H1 (cell line): ENCODE measurements at regions not wholly inside any gene's neighbourhood (a gene's known extent, or its start where the extent isn't known, plus 50 kb on each side); places are given as distances from the start of the nearest gene placed in this dataset.

Experiments
- CTCF ChIA-PET: fragments of 300-600 bp; sonication (Branson Sonifier 250); formaldehyde crosslinking; loops from one replicate; lab custom pipeline; 2021; ENCODE audit not compliant: partially characterized antibody; lab: Charles Lee
- POLR2A ChIA-PET: fragments of 300-600 bp; sonication (Branson Sonifier 250); formaldehyde crosslinking; loops from one replicate; lab custom pipeline; 2021; ENCODE audit warnings: inconsistent platforms; ENCODE audit not compliant: partially characterized antibody; lab: Charles Lee
- DNase-seq, 2 experiments: peaks; one replicate each; pipeline versions ENCODE4 v3.0.0 to v3.0.0-alpha.2; 2010 to 2022; ENCODE audit warnings: low spot score in 2 of 2, low read depth in 1 of 2, mixed read lengths in 1 of 2
- FAIRE-seq: peaks from 2 replicates; lab custom pipeline; 2011; peaks lifted over from hg19 to GRCh38; lab: Jason Lieb, UNC
- H2AFZ ChIP-seq: 2 replicates; pipeline ENCODE4 v1.8.1; 2012; ENCODE audit warnings: low read length, inconsistent platforms
- H2AK5ac ChIP-seq: 2 replicates; pipeline ENCODE4 v1.6.1; 2013; ENCODE audit warnings: low read depth, low read length
- H2BK120ac ChIP-seq: replicated peaks from 2 replicates; pipeline ENCODE3; 2013; ENCODE audit warnings: low read depth, low read length, inconsistent platforms
- H2BK12ac ChIP-seq: 2 replicates; pipeline ENCODE4 v1.6.1; 2013; ENCODE audit warnings: low read depth, low read length
- H2BK15ac ChIP-seq: 2 replicates; pipeline ENCODE4 v1.6.1; 2013; ENCODE audit warnings: low read length
- H2BK20ac ChIP-seq: 2 replicates; pipeline ENCODE4 v1.6.1; 2013; ENCODE audit warnings: low read length
- H2BK5ac ChIP-seq: 2 replicates; pipeline ENCODE4 v1.6.1; 2013; ENCODE audit warnings: low read depth, low read length
- H3K14ac ChIP-seq: 2 replicates; pipeline ENCODE4 v1.6.1; 2013; ENCODE audit warnings: inconsistent platforms; ENCODE audit not compliant: insufficient read length
- H3K18ac ChIP-seq: 2 replicates; pipeline ENCODE4 v1.6.1; 2013; ENCODE audit warnings: low read length; ENCODE audit errors: extremely low read depth
- H3K23ac ChIP-seq: 2 replicates; pipeline ENCODE4 v1.6.1; 2013; ENCODE audit warnings: inconsistent platforms; ENCODE audit not compliant: insufficient read length
- H3K23me2 ChIP-seq: 2 replicates; pipeline ENCODE4 v1.6.1; 2013; ENCODE audit warnings: low read depth, low read length
- H3K27ac ChIP-seq: 2 replicates; pipeline ENCODE4 v1.6.1; 2011; ENCODE audit warnings: low read depth, low read length, inconsistent platforms
- H3K27me3 ChIP-seq, 4 experiments: replicated peaks in 1 of 4; 1 replicate in 1 of 4; 2 replicates in 3 of 4; pipeline versions ENCODE4 v1.6.1 to v1.8.1; 2011 to 2013; ENCODE audit warnings: low read length in 3 of 4, mild to moderate bottlenecking in 3 of 4, inconsistent platforms in 2 of 4, mixed read lengths in 2 of 4, moderate library complexity in 1 of 4; ENCODE audit not compliant: control insufficient read depth in 3 of 4, insufficient read depth in 3 of 4; ENCODE audit errors: extremely low read depth in 1 of 4
- H3K36me3 ChIP-seq, 4 experiments: 2 replicates each; pipeline versions ENCODE4 v1.6.1 to v1.8.1; 2011 to 2013; ENCODE audit warnings: mild to moderate bottlenecking in 4 of 4, low read length in 3 of 4, moderate library complexity in 2 of 4, control low read depth in 1 of 4, inconsistent platforms in 1 of 4; ENCODE audit not compliant: insufficient read depth in 4 of 4, control insufficient read depth in 2 of 4
- H3K4ac ChIP-seq: replicated peaks from 2 replicates; pipeline ENCODE3; 2013; ENCODE audit warnings: low read length, low read depth, mixed read lengths, inconsistent platforms; ENCODE audit not compliant: insufficient read length
- H3K4me1 ChIP-seq, 4 experiments: replicated peaks in 1 of 4; 1 replicate in 1 of 4; 2 replicates in 3 of 4; pipeline versions ENCODE4 v1.6.1 to v1.8.1; 2011 to 2013; ENCODE audit warnings: low read length in 3 of 4, inconsistent platforms in 2 of 4, mixed read lengths in 1 of 4; ENCODE audit not compliant: insufficient read depth in 4 of 4, control insufficient read depth in 3 of 4
- H3K4me2 ChIP-seq, 2 experiments: 2 replicates each; pipeline versions ENCODE4 v1.6.1 to v1.8.1; 2011 to 2013; ENCODE audit warnings: low read depth in 2 of 2, low read length in 2 of 2, control low read depth in 1 of 2, inconsistent platforms in 1 of 2, mild to moderate bottlenecking in 1 of 2; ENCODE audit not compliant: insufficient read depth in 1 of 2
- H3K4me3 ChIP-seq, 4 experiments: fragments of 200-600, 300-600 bp in 1 of 4; sonication (generic), shearing (Covaris generic), sonication (Bioruptor Twin) in 1 of 4; 2 replicates each; pipeline versions ENCODE4 v1.5.1 to v1.8.1; 2011 to 2016; ENCODE audit warnings: low read length in 4 of 4, low read depth in 3 of 4, control low read depth in 2 of 4, inconsistent platforms in 2 of 4, mild to moderate bottlenecking in 2 of 4, mixed read lengths in 1 of 4, moderate library complexity in 1 of 4; ENCODE audit not compliant: insufficient read depth in 2 of 4; ENCODE audit errors: extremely low read depth in 1 of 4
- H3K56ac ChIP-seq: replicated peaks from 2 replicates; pipeline ENCODE3; 2013; ENCODE audit warnings: low read depth, mild to moderate bottlenecking, mixed read lengths, low read length, inconsistent platforms; ENCODE audit not compliant: insufficient read length
- H3K79me1 ChIP-seq: 2 replicates; pipeline ENCODE4 v1.6.1; 2013; ENCODE audit warnings: low read depth, low read length, control low read depth
- H3K79me2 ChIP-seq, 2 experiments: 2 replicates each; pipeline versions ENCODE4 v1.6.1 to v1.8.1; 2012 to 2013; ENCODE audit warnings: low read length in 2 of 2, mild to moderate bottlenecking in 2 of 2, inconsistent platforms in 1 of 2; ENCODE audit not compliant: insufficient read depth in 2 of 2, control insufficient read depth in 1 of 2
- H3K9ac ChIP-seq, 4 experiments: replicated peaks in 1 of 4; 1 replicate in 1 of 4; 2 replicates in 3 of 4; pipeline versions ENCODE4 v1.6.1 to v1.8.1; 2011 to 2013; ENCODE audit warnings: low read depth in 3 of 4, low read length in 3 of 4, control low read depth in 2 of 4, mild to moderate bottlenecking in 2 of 4, moderate library complexity in 2 of 4, inconsistent platforms in 1 of 4; ENCODE audit errors: extremely low read depth in 1 of 4
- H3K9me3 ChIP-seq, 2 experiments: 2 replicates each; pipeline versions ENCODE4 v1.6.1 to v1.8.1; 2012 to 2013; ENCODE audit warnings: mild to moderate bottlenecking in 2 of 2, moderate library complexity in 2 of 2, control low read depth in 1 of 2, inconsistent platforms in 1 of 2, low read depth in 1 of 2, low read length in 1 of 2, mixed read lengths in 1 of 2; ENCODE audit not compliant: insufficient read depth in 2 of 2
- H4K20me1 ChIP-seq, 2 experiments: replicated peaks in 1 of 2; 2 replicates each; pipeline versions ENCODE3 to v1.8.1; 2011 to 2013; ENCODE audit warnings: inconsistent platforms in 2 of 2, low read length in 2 of 2, mild to moderate bottlenecking in 1 of 2; ENCODE audit not compliant: insufficient read depth in 2 of 2, control insufficient read depth in 1 of 2
- H4K5ac ChIP-seq: 2 replicates; pipeline ENCODE4 v1.6.1; 2013; ENCODE audit warnings: low read length, low read depth, mixed read lengths, inconsistent platforms; ENCODE audit not compliant: insufficient read length
- H4K8ac ChIP-seq: 2 replicates; pipeline ENCODE4 v1.8.0; 2013; ENCODE audit warnings: mild to moderate bottlenecking, moderate library complexity, low read length, inconsistent platforms; ENCODE audit not compliant: insufficient read depth; ENCODE audit errors: extremely low read depth
- H4K91ac ChIP-seq: replicated peaks from 2 replicates; pipeline ENCODE3; 2013; ENCODE audit warnings: low read length, mixed read lengths, inconsistent platforms; ENCODE audit not compliant: insufficient read length
- CBX5 ChIP-seq: fragments of 300-800, 300-1000 bp; sonication (generic); IDR thresholded peaks from 2 replicates; pipeline ENCODE4 v1.7.1; 2016; ENCODE audit warnings: antibody characterized with exemption, low read length, low read depth
- EGR1 ChIP-seq: IDR thresholded peaks from 2 replicates; pipeline ENCODE4 v1.6.1; 2011; ENCODE audit warnings: low read depth, low read length, borderline replicate concordance
- GTF2F1 ChIP-seq: IDR thresholded peaks from 2 replicates; pipeline ENCODE4 v1.6.1; 2012; ENCODE audit warnings: low read depth, low read length, improper control_type of control experiment, borderline replicate concordance
- HDAC2 ChIP-seq, 2 experiments: fragments of 300-600 bp in 1 of 2; sonication (generic) in 1 of 2; IDR thresholded peaks; 2 replicates each; pipeline ENCODE4 v1.6.1; 2011 to 2012; ENCODE audit warnings: low read depth in 2 of 2, low read length in 2 of 2, mild to moderate bottlenecking in 2 of 2, moderate library complexity in 2 of 2, borderline replicate concordance in 1 of 2, inconsistent platforms in 1 of 2
- RXRA ChIP-seq: IDR thresholded peaks from 2 replicates; pipeline ENCODE4 v1.6.1; 2011; ENCODE audit warnings: low read depth, mild to moderate bottlenecking, low read length, moderate library complexity; ENCODE audit not compliant: insufficient read depth
- TAF1 ChIP-seq: IDR thresholded peaks from 2 replicates; pipeline ENCODE4 v1.6.1; 2011; ENCODE audit warnings: mild to moderate bottlenecking, low read depth, low read length
- TEAD4 ChIP-seq: IDR thresholded peaks from 2 replicates; pipeline ENCODE4 v1.6.1; 2012; ENCODE audit warnings: low read depth, low read length, inconsistent platforms, mixed read lengths
- WGBS, 2 experiments: shearing (Covaris generic) in 1 of 2; methylation state at CpG; one replicate each; pipeline versions ENCODE4 v1.1.6 to v1.1.7; 2013 to 2015; ENCODE audit warnings: low lambda C conversion rate in 2 of 2, mixed read lengths in 2 of 2, inconsistent platforms in 1 of 2, low coverage in 1 of 2, missing lambda C conversion rate in 1 of 2; ENCODE audit not compliant: insufficient replicate concordance in 2 of 2, insufficient coverage in 1 of 2, insufficient read length in 1 of 2; ENCODE audit errors: extremely low coverage in 1 of 2, missing lambda C conversion rate in 1 of 2; 5-methylcytosine and 5-hydroxymethylcytosine counted together
- TF ChIP-seq, protein P1 (sequence below): IDR thresholded peaks from 2 replicates; pipeline ENCODE4 v1.6.1; 2012; ENCODE audit warnings: inconsistent platforms
- TF ChIP-seq, protein P2 (sequence below), 3 experiments: IDR thresholded peaks; 1 replicate in 2 of 3; 2 replicates in 1 of 3; pipeline versions ENCODE4 v1.5.1 to v1.6.1; 2011; ENCODE audit warnings: low read length in 3 of 3, mild to moderate bottlenecking in 3 of 3, inconsistent platforms in 2 of 3, low read depth in 1 of 3, moderate library complexity in 1 of 3; ENCODE audit not compliant: insufficient read depth in 1 of 3; ENCODE audit errors: control extremely low read depth in 1 of 3

DNA sequence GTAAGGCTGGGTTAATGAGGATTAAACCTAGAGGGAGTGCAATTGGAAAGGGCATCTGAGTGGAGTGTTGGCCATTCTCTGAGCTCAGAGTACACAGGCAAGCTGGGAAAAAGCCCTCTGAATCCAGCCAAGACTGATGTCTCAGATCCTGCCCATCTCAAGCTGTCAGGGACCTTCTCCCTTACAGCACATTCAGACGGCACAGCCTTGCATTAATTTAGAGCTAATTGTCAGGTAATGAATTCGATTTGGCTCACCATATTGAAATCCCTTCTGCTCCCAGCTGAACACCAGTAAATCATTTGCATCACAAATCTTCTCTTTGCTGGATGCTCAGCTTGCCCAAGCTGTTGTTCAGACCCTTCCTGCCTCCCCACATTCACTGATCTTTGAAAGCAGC, 399.3 kb upstream of the PODXL start:
- ChIA-PET CTCF (interaction anchor here (0.6 to 1.7 kb wide), 12 partner anchors 10 to 355 kb away, joined by 3 to 8 read pairs (median 4); no protein-coding TSS in a partner anchor), POLR2A (no interaction called here)
- FAIRE-seq = no peak

More for the DNA sequence above, 399.3 kb upstream of the PODXL start:
- no peak overlapping the region for H3K23ac ChIP-seq
- H3K27ac ChIP-seq = no peak overlapping the region
- DNase-seq = no peak
- no peak overlapping the region for H3K14ac ChIP-seq
- no peak overlapping the region for H3K4me2 ChIP-seq
- H2AFZ ChIP-seq = no peak overlapping the region
- no peak overlapping the region for H2BK120ac ChIP-seq
- no peaks in the 10 kb centered on the region for H3K79me1 ChIP-seq
- H3K4me3 ChIP-seq = no peak overlapping the region
- no peaks in the 10 kb centered on the region; a peak in 1 of 4 replicates for H3K9me3 ChIP-seq
- H3K4me1 ChIP-seq = peaks cover 0 to 8% (median 3%) of the 10 kb centered on the region in 4 experiments; a peak in 2 of 7 replicates
- no peak overlapping the region for H2BK20ac ChIP-seq
- H3K18ac ChIP-seq = no peak overlapping the region
- H4K5ac ChIP-seq = no peak overlapping the region
- no peak overlapping the region for H2BK12ac ChIP-seq
- no peak overlapping the region for H4K91ac ChIP-seq
- H3K27me3 ChIP-seq = no peaks in the 10 kb centered on the region
- H4K8ac ChIP-seq = no peak overlapping the region
- H3K56ac ChIP-seq = no peak overlapping the region
- no peaks in the 10 kb centered on the region for H3K36me3 ChIP-seq
- no peak overlapping the region for H2AK5ac ChIP-seq
- no peaks in the 10 kb centered on the region for H3K79me2 ChIP-seq
- H3K4ac ChIP-seq = no peak overlapping the region
- H3K9ac ChIP-seq = no peak overlapping the region
- no peaks in the 10 kb centered on the region for H3K23me2 ChIP-seq
- WGBS, 2 experiments = 70% methylated on average over 2 of the region's 2 CpGs; no CpG with 5 or more reads in 1 of the 2 experiments
- no peak overlapping the region for H2BK15ac ChIP-seq
- no peaks in the 10 kb centered on the region for H4K20me1 ChIP-seq
- TF ChIP-seq TEAD4 = no peak
- TF ChIP-seq TAF1 = no peak
- TF ChIP-seq, protein P1, sequence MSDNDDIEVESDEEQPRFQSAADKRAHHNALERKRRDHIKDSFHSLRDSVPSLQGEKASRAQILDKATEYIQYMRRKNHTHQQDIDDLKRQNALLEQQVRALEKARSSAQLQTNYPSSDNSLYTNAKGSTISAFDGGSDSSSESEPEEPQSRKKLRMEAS = no peak
- TF ChIP-seq CBX5 = no peak
- TF ChIP-seq EGR1 = no peak
- TF ChIP-seq RXRA = no peak
- no peak for TF ChIP-seq HDAC2 (IDR thresholded peaks at IDR 0.05; ENCODE audit: borderline replicate concordance in 1 of 2, low read depth in 2 of 2, low read length in 2 of 2)
- TF ChIP-seq GTF2F1 = no peak
- TF ChIP-seq, protein P2, sequence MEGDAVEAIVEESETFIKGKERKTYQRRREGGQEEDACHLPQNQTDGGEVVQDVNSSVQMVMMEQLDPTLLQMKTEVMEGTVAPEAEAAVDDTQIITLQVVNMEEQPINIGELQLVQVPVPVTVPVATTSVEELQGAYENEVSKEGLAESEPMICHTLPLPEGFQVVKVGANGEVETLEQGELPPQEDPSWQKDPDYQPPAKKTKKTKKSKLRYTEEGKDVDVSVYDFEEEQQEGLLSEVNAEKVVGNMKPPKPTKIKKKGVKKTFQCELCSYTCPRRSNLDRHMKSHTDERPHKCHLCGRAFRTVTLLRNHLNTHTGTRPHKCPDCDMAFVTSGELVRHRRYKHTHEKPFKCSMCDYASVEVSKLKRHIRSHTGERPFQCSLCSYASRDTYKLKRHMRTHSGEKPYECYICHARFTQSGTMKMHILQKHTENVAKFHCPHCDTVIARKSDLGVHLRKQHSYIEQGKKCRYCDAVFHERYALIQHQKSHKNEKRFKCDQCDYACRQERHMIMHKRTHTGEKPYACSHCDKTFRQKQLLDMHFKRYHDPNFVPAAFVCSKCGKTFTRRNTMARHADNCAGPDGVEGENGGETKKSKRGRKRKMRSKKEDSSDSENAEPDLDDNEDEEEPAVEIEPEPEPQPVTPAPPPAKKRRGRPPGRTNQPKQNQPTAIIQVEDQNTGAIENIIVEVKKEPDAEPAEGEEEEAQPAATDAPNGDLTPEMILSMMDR (IDR thresholded peaks at IDR 0.05; ENCODE audit: control extremely low read depth in 1 of 3, insufficient read depth in 1 of 3, low read depth in 1 of 3, low read length in 3 of 3) = no peak
- H2BK5ac ChIP-seq = no peak overlapping the region
